DMS153 (cell line): ENCODE measurements at regions not wholly inside any gene's neighbourhood (a gene's known extent, or its start where the extent isn't known, plus 50 kb on each side); places are given as distances from the start of the nearest gene placed in this dataset.

ENCODE experiments used
- DNase-seq: peaks from one replicate; lab custom pipeline; 2025; lab: John Stamatoyannopoulos, UW

GRCh38 chr1:208298593-208299269 is 54.5 kb upstream of the PLXNA2 start:
- DNase-seq: peak; percentile 87

DNA sequence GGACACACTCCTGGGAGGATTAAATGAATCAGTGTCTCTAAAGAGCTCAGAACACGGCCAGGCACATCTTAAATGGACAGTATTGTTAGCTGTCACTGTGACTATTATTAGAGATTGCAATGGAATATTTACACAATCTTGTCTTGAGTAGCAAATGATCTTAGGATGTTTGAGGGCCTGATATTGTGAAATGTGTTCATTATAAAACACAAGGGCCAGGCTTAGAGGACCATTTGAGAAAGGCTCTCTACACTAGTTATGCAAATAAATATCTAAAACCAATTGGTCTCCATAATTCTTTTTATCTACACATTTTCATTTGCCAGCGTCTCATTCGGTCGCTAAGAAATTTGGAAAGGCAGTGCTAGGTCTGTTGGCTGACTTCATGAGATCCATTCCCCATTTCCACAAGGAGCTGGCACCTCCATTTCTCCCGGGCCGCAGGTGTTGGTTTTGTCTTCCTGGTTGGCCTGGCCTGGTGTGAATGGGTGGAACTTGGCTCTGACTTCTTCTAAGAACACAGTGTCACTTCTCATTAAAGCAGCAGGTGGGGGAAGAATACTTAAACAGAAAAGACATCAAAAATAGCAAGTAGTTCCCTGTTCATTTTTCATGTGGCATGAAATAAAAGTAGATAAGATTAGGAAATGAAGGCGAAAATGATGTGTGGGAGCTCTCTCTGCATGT is 56.0 kb upstream of the PLXNA2 start:
- DNase-seq: no peak

DNA sequence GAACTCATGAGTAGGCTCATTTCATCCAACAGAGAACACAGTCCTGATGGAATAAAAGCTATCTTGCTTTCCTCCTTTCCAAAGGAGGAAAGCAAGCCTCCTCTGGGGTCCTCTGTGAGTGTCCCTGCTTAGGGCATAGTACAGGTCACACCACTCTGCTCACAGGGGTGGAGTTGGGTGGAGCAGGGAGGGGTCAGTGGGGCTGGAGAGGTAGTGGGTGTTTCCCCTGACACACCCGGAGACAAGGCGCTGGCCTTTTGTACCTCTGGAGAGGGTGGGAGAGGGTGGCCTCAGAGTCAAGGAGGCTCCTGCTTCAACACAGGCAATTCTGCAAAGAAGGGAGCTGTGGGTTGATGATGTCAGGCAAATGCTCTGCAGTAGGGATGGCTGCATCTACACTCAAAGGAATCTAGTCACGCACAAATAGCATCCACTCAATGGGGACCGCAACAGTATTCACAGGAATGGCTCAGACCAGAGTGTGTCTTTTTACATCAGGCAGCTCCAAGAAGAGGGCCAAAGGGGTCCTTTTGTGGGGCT is 58.6 kb upstream of the PLXNA2 start:
- DNase-seq: no peak

DNA sequence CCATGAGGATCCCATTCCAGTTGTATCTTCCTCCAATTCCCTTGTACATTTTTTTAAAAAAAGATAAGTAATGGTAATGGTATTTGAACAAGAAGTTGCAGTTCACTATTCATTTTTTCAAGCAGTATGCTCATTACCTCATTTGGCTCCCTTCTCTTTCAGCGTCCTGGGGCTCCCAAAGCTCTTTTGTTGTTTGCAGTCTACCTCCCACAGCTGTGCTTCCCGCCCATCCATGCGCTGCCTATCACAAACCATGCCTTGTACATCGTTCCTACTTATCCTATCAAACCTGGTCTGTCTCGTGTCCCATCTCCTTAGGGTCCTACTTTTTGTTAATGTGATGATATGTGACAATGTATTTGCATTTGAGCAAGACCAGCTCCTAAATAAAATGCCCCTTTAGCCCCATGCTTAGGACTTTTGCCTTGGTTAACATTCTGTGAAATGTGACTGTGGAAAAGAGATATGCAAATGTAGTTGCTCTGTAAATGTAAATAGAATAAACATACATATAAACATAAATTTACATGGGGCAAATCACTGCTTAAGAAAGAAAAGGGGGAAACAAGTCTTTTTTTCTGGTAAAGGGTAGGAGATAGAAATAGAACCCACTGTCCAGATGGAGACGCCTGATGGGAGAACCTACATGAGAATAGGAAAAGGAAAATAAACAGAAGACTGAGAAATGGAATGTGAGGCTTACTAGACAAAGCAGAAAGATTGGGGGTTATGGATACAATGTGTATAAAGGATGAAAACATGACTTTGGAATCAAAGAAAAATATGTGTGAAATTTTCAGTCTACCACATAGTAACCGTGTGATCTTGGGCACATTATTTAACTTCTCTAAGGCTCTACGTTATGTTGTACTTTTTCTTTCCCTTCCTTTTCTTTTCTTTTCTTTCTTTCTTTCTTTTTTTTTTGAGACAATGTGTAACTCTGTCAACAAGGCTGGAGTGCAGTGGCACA is 59.8 kb upstream of the PLXNA2 start:
- no peak for DNase-seq

DNA sequence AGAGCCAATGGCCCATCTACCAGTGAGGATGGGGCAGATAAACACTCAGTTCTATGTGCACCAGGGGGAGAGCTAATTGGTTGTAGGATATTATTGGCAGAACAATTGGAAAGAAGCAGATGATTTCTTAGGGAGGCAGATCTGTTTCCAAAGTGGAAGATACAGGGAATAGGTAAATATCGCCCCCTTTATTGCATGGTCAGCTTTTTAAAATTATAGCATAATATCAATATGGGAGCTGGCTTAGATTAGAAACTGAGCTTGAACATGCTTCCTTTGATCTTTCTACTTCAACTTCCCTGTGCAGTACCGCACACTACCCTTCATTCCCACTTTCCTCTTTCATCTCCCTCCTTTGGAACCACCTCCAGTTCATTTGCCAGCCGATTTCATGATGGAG is 64.0 kb upstream of the PLXNA2 start:
- DNase-seq: no peak

DNA sequence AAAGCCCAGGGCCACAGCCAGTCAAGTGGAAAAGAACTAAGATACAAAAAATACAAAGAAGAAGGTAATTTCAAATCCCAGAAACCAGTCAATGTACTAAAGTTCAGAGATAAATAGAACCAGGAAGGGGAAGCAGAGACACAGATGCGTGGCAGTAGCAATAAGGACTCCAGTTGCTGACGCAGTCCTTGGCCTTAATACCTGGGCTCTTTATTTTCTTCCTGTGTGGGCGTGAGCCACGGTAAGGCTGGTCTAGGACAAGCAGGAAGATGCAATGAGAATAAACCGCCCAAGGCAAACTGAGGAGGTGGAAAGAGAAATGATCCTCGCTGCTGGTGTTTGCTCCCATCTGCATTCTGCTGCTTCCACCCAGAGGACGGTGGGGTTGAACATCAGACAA is 65.6 kb upstream of the PLXNA2 start:
- DNase-seq: no peak

DNA sequence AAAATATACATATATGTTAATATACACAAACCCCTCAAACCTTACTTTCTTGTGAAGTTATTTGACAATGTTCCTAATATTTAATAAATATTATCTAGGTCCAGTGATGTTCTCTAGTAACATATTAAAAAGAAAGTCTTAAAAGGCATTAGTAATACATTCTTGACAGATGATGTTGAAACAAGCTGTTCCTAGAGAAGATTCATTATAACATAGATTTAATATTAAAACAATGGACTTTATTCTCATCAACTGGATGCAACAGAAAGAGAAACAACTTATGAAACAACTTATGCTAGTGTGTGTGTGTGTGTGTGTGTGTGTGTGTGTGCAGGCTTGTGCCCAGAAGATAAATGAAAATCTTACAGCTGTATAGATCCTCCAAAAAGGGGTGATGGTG is 68.5 kb upstream of the PLXNA2 start:
- no peak for DNase-seq

- DNase-seq: no peak
Measured at GRCh38 chr1:208314431-208314830, 70.2 kb upstream of the PLXNA2 start.

DNA sequence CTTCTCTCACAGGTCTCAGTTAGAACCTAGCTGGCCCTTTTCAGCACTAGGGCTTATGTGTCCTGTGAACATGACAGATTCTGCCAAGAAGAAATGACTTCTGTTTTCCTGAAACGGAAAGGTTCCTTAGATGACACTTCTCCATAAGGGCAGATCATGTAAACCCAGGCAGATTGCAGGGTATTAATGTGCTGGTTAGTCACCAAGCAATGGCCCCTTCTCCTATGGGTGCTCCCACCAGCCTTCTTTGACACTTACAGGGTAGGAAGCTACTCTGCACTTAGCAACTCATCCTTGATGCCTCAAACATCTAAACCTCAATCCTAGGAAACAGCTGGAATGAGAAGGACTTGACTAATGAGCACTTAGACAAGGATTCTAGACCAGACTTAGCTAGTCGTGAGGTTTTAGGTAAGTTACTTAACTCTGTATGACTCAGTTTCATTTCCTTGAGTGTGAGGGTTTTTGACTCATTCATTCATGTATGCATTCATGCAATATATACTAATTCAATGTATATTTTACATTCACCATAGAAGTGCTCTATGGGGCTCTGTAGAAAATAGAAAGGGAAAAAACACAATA is 74.1 kb upstream of the PLXNA2 start:
- no peak for DNase-seq

DNA sequence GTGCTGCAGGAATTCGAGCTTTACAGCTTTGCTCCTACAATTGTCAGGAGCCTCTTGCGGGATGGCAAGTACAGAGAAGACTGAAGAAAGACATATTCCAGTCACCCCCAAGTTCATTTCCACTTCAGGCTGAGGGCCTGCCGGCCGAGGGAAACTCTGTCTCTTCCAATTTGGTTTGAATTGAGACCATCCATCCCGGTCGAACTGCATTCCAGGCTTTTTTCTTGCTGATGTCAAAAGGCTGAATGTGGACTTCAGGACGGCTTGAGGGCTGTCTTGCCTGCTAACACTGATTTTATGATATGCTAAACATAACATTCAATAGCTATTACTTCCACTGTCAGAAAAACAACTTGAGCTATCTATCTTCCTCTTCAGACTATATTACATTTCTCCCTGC is 79.8 kb upstream of the PLXNA2 start:
- no peak for DNase-seq

- no peak for DNase-seq
Measured at GRCh38 chr1:208326033-208326432, 81.8 kb upstream of the PLXNA2 start.

DNA sequence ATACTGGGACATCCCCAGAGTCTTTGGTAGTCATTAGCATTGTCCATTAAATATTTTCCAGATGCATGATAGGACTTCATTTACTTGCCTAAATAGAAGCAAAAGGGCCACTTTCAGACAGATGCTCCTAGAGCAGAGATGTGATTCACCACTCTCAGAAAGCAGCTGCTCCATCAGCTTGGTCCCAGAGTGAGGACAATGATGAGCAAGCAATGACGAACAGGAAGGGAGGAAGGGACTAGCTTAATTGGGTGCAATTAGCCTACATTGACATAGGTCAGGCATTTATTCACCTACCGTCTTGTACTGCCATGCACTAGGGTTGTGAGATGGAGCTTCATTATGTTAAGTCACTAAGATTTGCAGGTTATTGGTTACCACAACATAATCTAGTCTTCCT is 85.1 kb upstream of the PLXNA2 start:
- no peak for DNase-seq

- DNase-seq: no peak
Measured at GRCh38 chr1:208332036-208332773, 88.0 kb upstream of the PLXNA2 start.

DNA sequence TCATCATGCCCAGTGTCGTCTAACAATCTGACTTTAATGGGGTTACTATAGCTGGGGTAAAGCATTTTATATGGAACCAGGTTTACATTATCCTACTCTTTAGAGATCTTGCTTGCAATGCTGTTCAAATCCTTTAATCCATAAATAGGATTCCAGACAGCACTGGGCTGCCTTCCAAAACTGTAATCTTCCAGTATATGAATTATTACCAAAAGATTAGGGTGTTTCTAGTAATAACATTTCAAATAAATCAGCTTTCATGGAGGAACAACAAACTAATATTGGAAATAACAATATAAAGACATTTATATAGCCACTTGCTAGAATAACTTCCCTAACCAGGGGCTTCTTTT is 88.6 kb upstream of the PLXNA2 start:
- DNase-seq: no peak

DNA sequence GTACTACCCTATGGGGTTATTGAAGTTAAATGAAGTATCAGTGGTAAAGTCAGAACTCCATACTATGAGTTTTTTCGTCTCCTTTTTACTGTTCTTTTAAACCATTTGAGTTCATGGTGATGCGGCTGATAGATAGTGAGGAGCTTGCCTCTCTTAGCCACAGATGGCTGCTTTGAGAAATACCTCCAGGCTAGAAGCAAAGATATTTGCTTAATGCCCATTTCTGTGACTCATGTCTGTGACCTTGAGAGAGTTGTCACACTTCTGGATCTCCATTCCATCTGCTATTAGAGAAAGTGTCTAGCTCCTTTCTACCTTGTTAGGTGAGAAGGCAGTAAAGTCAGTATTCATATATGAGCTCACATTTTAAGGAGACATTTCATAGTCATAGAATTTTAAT is 89.5 kb upstream of the PLXNA2 start:
- DNase-seq: no peak

GRCh38 chr1:208335371-208336136 is 91.4 kb upstream of the PLXNA2 start:
- DNase-seq: no peak

- no peak for DNase-seq
Measured at GRCh38 chr1:208336137-208336518, 91.9 kb upstream of the PLXNA2 start.

DNA sequence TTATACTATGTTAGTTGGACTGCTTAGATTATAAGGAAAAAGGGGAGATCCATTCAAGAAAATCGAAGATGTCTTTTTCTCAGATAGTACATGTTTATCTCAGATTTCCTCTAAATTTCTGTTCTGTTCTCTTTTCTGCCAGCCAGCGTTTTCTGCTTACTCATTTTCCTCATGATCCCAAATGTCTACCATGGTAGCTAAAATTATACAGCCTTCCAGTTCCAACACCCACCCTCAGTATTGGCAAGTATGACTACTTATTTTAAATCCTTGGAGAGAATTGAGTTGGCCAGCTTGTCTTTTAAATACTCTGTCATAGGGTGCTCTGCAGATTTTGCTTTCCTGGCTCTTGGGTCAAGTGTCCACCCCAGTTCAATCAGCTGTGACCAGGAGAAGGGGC is 95.7 kb upstream of the PLXNA2 start:
- no peak for DNase-seq

DNA sequence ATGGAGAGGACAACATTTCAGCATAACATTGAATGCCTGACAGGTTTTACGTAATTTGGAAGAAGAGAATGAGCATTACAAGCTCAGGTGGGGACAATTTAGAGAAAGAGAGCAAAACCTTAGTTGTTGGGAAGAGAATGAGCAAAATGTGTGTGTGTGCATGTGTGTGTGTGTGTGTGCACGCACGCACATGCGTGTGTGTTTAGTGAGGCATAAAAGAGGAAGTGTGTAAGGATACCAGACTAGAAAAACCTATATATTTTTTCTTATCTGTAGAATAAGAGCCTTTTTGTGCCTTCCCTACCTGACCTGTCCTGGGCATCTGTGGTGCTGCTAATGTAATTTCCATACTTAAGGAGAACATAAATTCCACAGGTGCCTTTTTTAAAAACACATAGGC is 99.0 kb upstream of the PLXNA2 start:
- DNase-seq: no peak

GRCh38 chr1:208344202-208344857 is 100.1 kb upstream of the PLXNA2 start:
- no peak for DNase-seq
